Esophagus squamous epithelium (tissue), 5 donors: ENCODE measurements at regions not wholly inside any gene's neighbourhood (a gene's known extent, or its start where the extent isn't known, plus 50 kb on each side); places are given as distances from the start of the nearest gene placed in this dataset.
"Not testable (repeated sequence)": the region's sequence is repeated elsewhere in the genome, so short reads cannot be mapped to it uniquely, and the experiment has no call there.

Experiments used
- DNase-seq: peaks from one replicate; lab custom pipeline; 2025; lab: John Stamatoyannopoulos, UW
- H3K27ac ChIP-seq, 4 donors: fragments of 200-600 bp; sonication (generic); one replicate each; pipeline ENCODE4 v1.5.1; 2016 to 2019; ENCODE audit warnings: mild to moderate bottlenecking in 1 of 4
- H3K27me3 ChIP-seq, 4 donors: fragments of 200-600 bp; sonication (generic); 1 replicate in 3 of 4; 2 replicates in 1 of 4; pipeline versions ENCODE4 v1.5.1 to v1.6.0; 2017 to 2021; ENCODE audit warnings: antibody characterized with exemption in 1 of 4
- H3K36me3 ChIP-seq, 3 donors: fragments of 200-600 bp; sonication (generic); one replicate each; pipeline ENCODE4 v1.5.1; 2016 to 2019
- H3K4me1 ChIP-seq, 3 donors: fragments of 200-600 bp; sonication (generic); one replicate each; pipeline ENCODE4 v1.5.1; 2017 to 2019
- H3K4me3 ChIP-seq, 4 donors: fragments of 200-600 bp; sonication (generic); 1 replicate in 3 of 4; 2 replicates in 1 of 4; pipeline ENCODE4 v1.5.1; 2016 to 2019; ENCODE audit warnings: mild to moderate bottlenecking in 2 of 4, moderate library complexity in 1 of 4
- H3K9me3 ChIP-seq, 3 donors: fragments of 200-600 bp; sonication (generic); one replicate each; pipeline ENCODE4 v1.5.1; 2016 to 2019
- CTCF ChIP-seq, 6 experiments: fragments of 450-650 bp in 4 of 6; fragments of 200-600 bp in 2 of 6; sonication (generic) in 2 of 6; IDR thresholded peaks; one replicate each; pipeline ENCODE4 v1.5.1; 2016 to 2019; ENCODE audit warnings: antibody characterized with exemption in 6 of 6, mild to moderate bottlenecking in 4 of 6, moderate library complexity in 4 of 6
- POLR2A ChIP-seq, 4 donors: fragments of 450-650 bp; IDR thresholded peaks; one replicate each; pipeline ENCODE4 v1.6.1; 2017; ENCODE audit warnings: antibody characterized with exemption in 4 of 4, mild to moderate bottlenecking in 4 of 4, moderate library complexity in 3 of 4
- WGBS, 2 donors: methylation state at CpG; one replicate each; pipeline ENCODE4 v1.1.5; 2018; 5-methylcytosine and 5-hydroxymethylcytosine counted together
- intact Hi-C: fragments of 100-400 bp; cut with DNase I; formaldehyde crosslinking; loops from one replicate; pipeline ENCODE4 v1.15.0; 2022
- donor health status: DM: yes; HTN: yes; CAD: no.

- Histone ChIP-seq H3K27ac (no peak overlapping the region), H3K27me3 (no peaks in the 10 kb centered on the region), H3K4me3 (no peak overlapping the region), H3K4me1 (peaks cover 0 to 5% (median 0%) of the 10 kb centered on the region in 3 donors), H3K36me3 (no peaks in the 10 kb centered on the region), H3K9me3 (no peaks in the 10 kb centered on the region)
- intact Hi-C loops = no loop called here
- 61 to 64% methylated on average over 3 of the region's 3 CpGs for WGBS, 2 donors
- TF ChIP-seq POLR2A (IDR thresholded peaks at IDR 0.05) (no peak), CTCF (IDR thresholded peaks at IDR 0.05) (no peak)
- DNase-seq = no peak
Observed at GRCh38 chr18:45342166-45342565, 273.1 kb upstream of the SLC14A2 start.

GRCh38 chr18:45342653-45343052, 272.6 kb upstream of the SLC14A2 start:
- DNase-seq = no peak
- Histone ChIP-seq H3K4me1 (no peaks in the 10 kb centered on the region), H3K36me3 (no peaks in the 10 kb centered on the region), H3K9me3 (no peaks in the 10 kb centered on the region), H3K4me3 (no peak overlapping the region), H3K27me3 (no peaks in the 10 kb centered on the region), H3K27ac (no peak overlapping the region)
- WGBS, 2 donors = 63 to 81% methylated on average over 3 of the region's 3 CpGs
- intact Hi-C loops = no loop called here
- TF ChIP-seq CTCF (IDR thresholded peaks at IDR 0.05) = no peak
- TF ChIP-seq POLR2A (IDR thresholded peaks at IDR 0.05) = no peak

- Histone ChIP-seq H3K27ac (no peak overlapping the region), H3K9me3 (no peaks in the 10 kb centered on the region), H3K27me3 (no peaks in the 10 kb centered on the region), H3K4me3 (no peak overlapping the region), H3K4me1 (no peaks in the 10 kb centered on the region), H3K36me3 (no peaks in the 10 kb centered on the region)
- no peak for TF ChIP-seq CTCF (IDR thresholded peaks at IDR 0.05)
- TF ChIP-seq POLR2A (IDR thresholded peaks at IDR 0.05) = no peak
- intact Hi-C loops = no loop called here
- 83 to 87% methylated on average over 4 to 5 of the region's 5 CpGs for WGBS, 2 donors
- no peak for DNase-seq
Observed at GRCh38 chr18:45343365-45343764, 271.9 kb upstream of the SLC14A2 start.

- H3K27me3 ChIP-seq, H3K27ac ChIP-seq, H3K36me3 ChIP-seq, H3K9me3 ChIP-seq, intact Hi-C loops, H3K4me3 ChIP-seq, DNase-seq, H3K4me1 ChIP-seq: not testable (repeated sequence)
- WGBS, 2 donors = 80 to 90% methylated on average over 6 of the region's 6 CpGs
Observed at GRCh38 chr18:45344680-45345079, 270.6 kb upstream of the SLC14A2 start.

GRCh38 chr18:45349019-45349418, 266.3 kb upstream of the SLC14A2 start:
- no peaks in the 10 kb centered on the region for H3K36me3 ChIP-seq
- intact Hi-C loops = no loop called here
- no peak for TF ChIP-seq CTCF (IDR thresholded peaks at IDR 0.05)
- no peak for TF ChIP-seq POLR2A (IDR thresholded peaks at IDR 0.05)
- no peak overlapping the region for H3K27ac ChIP-seq
- 78 to 85% methylated on average over 4 of the region's 4 CpGs for WGBS, 2 donors
- no peak for DNase-seq
- H3K9me3 ChIP-seq = no peaks in the 10 kb centered on the region
- no peaks in the 10 kb centered on the region for H3K27me3 ChIP-seq
- no peak overlapping the region for H3K4me3 ChIP-seq
- H3K4me1 ChIP-seq = peaks cover 0 to 12% (median 0%) of the 10 kb centered on the region in 3 donors

GRCh38 chr18:45349467-45349866, 265.8 kb upstream of the SLC14A2 start:
- no peak for DNase-seq
- WGBS, 2 donors = 71 to 76% methylated on average over 2 of the region's 2 CpGs
- no peak overlapping the region for H3K27ac ChIP-seq
- intact Hi-C loops = no loop called here
- H3K36me3 ChIP-seq = no peaks in the 10 kb centered on the region
- no peaks in the 10 kb centered on the region for H3K9me3 ChIP-seq
- H3K4me3 ChIP-seq = no peak overlapping the region
- no peaks in the 10 kb centered on the region for H3K27me3 ChIP-seq
- peaks cover 0 to 13% (median 0%) of the 10 kb centered on the region in 3 donors for H3K4me1 ChIP-seq
- TF ChIP-seq POLR2A (IDR thresholded peaks at IDR 0.05) (no peak), CTCF (IDR thresholded peaks at IDR 0.05) (no peak)
